EH (cell line): ENCODE measurements at regions not wholly inside any gene's neighbourhood (a gene's known extent, or its start where the extent isn't known, plus 50 kb on each side); places are given as distances from the start of the nearest gene placed in this dataset.
"Not testable (repeated sequence)": the region's sequence is repeated elsewhere in the genome, so short reads cannot be mapped to it uniquely, and the experiment has no call there.

ENCODE experiments used
- DNase-seq: peaks from one replicate; pipeline ENCODE4 v3.0.0-alpha.2; 2015; ENCODE audit warnings: low read depth

- DNase-seq, result no peak
Measured at GRCh38 chr3:158026236-158026635, 80.0 kb downstream of the SHOX2 start.

DNA sequence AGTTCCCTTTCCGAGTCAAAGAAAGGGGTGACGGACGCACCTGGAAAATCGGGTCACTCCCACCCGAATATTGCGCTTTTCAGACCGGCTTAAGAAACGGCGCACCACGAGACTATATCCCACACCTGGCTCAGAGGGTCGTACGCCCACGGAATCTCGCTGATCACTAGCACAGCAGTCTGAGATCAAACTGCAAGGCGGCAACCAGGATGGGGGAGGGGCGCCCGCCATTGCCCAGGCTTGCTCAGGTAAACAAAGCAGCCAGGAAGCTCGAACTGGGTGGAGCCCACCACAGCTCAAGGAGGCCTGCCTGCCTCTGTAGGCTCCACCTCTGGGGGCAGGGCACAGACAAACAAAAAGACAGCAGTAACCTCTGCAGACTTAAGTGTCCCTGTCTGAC is 86.3 kb downstream of the SHOX2 start:
- DNase-seq, result not testable (repeated sequence)

DNA sequence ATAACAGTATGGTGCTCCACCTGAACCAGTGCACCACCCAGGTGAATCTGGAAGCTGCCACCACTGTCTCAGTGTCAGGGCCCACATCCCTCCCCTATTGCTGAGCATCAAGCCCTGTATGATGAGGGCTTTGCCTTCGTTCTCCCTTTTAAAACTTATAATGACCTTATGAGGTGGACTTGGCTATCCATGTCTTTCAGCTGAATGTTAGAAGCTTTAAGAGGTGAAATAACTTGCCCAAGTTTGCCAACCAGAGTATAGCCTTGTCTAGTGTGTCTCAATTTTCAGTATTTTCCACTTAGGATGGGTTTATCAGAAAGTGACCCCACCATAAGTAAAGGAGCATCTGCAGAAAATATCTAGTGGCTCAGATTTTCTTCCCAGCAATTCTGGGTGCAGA is 87.8 kb downstream of the SHOX2 start:
- no peak for DNase-seq

DNA sequence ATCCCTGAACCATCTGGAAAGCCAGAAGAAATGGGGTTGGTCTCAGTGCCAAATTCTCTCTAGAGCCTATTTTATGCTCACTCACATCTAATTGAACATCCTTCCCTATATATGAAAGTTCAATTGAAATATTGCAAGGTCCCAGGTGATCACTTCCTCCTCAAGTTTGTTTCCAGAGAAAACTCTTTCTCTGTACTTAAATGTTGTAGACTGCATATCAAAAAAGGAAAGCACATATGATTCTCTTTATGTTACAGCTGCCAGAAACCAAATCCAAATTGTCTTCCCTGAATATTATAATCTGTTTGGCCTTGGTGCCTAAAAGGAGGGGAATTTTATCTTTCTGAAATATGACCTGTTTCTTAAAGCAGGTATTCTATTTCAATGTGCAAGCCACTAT is 93.3 kb downstream of the SHOX2 start:
- no peak for DNase-seq

DNA sequence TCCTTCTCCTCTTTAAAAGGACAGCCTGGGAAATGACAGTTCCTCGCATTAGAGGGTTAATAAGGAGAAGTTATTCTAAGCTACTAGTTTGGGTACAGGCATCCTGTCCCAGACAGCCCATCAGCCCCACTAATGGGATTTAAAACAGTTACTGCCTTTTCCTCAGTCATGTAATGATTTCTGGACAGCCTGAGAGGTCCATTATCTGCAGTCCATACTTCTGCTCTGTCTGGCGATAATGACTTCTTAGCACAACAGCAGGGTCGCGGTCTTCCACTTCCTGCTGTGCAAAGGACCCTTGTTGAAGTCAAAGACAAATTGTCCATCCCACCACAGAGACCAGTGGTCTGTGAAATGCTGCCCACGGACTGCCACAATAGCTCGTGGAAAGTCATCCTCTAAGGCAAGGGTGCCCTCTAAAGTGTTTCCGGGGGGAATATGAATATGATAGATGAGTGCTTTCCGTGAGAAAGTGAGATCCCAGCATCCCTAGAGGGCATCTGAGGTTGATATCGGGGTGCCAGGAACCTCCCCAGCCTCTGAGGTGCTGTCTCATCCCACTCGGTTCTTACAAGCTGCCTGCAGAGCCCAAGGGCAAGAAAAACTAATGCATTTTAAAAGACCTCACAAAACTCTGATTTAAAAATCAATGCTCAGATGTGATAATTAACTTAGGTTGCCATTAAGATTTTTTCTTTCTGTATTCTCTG is 100.7 kb downstream of the SHOX2 start:
- DNase-seq, result no peak

DNA sequence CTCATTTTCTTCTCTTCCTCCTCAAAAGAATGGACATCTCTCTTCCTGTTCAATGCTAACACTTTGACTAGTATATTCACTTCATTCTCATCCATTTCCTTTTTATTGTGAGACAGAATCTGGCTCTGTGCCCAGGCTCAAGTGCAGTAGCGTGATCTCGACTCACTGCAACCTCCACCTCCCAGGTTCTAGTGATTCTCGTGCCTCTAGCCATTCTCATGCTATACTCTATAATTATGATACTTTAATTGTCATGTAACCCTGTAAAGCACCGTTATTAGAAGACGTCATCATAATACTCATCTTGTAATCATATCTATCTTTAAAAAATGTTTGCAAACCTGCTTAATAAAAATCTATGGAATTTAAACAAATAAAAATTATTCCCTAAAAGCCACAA is 107.0 kb downstream of the SHOX2 start:
- no peak for DNase-seq

DNA sequence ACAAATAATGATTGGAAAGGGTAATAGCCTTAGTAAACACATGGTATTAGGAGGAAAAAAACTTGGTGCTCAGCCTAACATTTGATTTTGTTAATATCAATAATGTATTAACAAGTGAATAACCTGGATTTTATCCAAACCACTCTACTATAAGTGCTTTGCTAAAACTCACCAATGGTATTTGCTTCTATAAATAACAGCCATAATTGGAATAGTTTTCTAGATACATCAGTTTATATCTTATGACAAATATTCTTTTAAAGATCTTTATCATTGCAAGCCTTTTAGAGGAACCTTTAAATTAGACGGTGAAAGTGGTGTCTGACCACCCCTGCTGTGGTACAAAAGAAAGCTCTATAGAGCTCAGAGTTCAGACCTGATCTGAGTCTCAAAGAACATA is 123.9 kb downstream of the SHOX2 start:
- DNase-seq, result peak; percentile 38

- DNase-seq, result peak; percentile 15
Measured at GRCh38 chr3:157981819-157982218, 124.4 kb downstream of the SHOX2 start.

- no peak for DNase-seq
Measured at GRCh38 chr3:157979022-157979421, 127.2 kb downstream of the SHOX2 start.

DNA sequence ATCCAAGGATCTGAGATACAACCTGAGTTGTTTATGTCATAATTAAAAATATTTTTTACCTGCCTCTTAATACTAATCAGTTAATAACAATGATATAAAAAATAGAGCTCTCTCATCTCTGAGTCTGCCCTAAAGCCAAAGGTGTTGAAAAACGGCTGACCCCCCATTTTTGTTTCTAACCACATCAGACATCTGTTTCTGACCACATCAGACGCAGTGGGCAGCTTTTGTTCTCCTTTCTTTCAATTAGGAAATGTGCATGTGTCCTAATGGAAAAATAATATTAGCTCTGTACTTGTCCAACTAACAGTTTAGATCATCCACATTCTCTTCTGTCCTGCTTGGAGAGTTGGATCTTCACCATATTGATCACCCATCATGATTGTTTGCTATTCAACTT is 144.6 kb downstream of the SHOX2 start:
- DNase-seq, result no peak

- DNase-seq, result no peak
Measured at GRCh38 chr3:157958457-157958856, 147.8 kb downstream of the SHOX2 start.

- no peak for DNase-seq
Measured at GRCh38 chr3:157956850-157957249, 149.4 kb downstream of the SHOX2 start.

GRCh38 chr3:157956176-157956575 is 150.0 kb downstream of the SHOX2 start:
- no peak for DNase-seq

- no peak for DNase-seq
Measured at GRCh38 chr3:157953565-157953964, 152.7 kb downstream of the SHOX2 start.

DNA sequence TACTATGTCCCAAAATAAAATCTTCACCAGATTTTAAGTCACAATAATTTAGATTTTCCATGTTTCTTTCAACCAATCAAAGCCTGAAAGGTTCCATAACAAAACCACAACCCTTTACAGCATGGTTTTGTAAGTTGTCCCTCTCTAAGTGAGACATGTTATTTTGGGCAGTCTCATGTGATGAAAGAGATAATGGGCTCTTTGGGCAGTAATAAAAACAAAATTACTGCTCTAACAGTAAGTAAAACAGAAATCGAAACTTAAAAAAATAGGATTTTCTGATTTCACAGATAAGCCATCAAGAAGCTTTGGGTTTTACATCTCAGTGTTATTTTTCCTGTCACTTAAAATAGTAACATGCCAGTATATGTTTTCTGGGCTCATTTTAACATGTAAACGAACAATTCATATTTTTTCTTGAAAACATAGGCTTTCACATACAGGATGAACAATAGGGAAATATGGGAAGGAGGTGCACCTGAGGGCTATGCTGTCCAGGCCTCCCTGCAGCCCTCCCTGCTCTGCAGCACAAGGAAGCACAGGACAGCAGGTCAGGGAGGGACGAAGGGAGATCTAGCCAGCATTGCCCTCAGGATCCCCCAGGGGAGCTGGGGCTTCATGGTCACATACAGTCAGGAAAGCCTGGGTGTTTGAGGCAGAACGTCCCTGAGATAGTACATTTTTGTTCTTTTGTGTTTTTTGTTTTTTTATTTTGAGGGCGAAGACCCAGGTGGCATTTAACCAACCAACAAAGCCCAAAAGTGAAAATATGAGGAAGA is 157.4 kb downstream of the SHOX2 start:
- DNase-seq, result peak; percentile 58

- DNase-seq, result no peak
Measured at GRCh38 chr3:157939166-157939565, 167.1 kb downstream of the SHOX2 start.

DNA sequence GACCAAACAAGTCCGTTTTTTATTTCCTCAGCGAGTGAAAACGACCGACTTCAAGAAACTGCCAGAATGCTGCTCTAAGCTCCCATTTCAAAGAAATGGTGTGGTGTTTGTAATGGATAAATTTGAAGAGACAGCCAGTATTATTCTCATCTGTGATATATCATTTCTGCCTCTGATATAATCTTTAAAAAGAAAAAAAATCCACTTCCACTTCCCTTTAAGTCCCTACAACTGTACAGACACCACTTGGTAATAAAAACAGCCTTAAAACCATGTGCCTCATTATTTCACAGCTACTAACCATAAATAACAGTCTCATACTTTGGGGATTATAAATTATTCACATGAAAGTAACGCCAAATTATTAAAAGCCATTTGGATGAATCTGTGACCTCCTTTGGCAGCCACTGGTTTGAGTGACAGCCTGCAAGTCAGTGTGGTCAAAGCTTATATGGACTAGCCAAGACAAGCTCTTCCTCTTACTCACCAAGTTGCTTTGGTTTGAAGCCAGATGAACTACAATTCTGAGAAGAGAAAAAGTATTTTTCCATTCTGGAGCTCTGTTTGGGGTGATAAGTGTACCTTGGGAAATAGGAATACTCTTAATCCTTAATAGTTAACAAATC is 168.0 kb downstream of the SHOX2 start:
- DNase-seq, result peak; percentile 62

DNA sequence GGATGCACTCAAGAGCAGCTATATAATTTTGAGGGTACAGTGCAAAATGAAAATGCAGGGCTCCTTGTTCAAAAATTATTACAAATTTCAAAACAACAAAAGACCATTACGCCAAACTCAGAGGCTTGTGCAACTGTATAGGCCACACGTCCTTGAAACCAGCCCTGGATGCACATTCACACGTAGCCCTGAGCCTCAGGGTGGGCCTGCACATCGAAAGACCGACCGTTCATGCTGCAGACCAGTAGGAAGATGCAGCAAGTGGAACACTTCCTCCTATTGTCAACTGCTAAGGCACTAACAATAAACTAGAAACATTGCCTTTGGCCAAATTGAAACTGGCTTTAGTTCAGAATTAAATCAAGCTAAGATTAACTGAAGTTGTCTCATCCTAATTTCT is 174.7 kb downstream of the SHOX2 start:
- DNase-seq, result no peak

DNA sequence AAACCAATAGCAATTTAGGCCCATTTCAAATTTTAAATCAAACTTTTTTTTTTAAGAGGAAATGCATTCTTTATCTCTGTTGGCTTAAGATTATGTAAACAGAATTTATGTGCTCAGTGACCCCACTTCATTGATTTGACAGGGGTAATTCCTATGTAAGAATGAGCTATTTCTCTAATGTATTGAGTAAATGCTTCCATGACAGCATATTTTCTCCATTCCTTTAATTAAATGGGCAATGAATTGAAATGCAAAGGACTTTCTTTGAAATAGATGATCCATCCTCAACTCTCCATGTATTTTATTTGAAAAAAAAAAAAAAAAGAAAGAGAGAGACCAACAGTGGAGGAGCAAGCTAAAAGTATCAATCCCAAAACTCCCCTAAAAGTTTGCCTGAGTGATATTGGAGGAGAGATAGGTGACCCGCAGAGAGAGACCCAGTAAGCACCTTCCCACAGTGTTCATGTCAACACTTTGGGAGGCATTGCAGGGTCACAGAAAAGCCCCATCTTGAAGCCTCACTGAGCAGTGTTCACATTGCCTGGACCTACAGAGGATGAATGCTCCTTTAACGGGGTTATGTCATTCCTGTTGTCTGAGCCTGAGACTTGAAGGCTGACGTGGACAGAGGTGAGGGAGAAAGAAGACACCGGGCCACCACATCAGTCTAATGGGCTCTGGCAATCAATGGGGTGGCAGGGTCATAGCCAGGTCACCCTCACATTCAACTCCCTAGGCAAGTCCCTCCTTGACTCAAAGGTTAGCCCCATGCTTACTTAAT is 176.0 kb downstream of the SHOX2 start:
- DNase-seq, result no peak

DNA sequence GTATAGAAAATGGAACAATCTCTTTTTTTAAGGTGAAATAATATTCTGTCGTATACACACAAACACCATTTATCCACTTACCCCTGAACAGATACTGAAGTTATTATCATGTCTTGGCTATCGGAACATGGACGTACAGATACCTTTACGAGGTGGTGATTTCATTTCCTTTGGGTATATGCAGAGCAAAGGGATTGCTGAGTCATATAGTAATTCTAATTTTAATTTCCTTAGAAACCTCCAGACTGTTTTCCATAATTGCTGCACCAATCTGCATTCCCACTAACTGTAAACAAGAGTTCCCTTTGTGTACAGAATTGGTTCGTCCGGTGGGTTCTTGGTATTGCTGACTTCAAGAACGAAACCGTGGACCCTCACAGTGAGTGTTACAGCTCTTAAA is 179.4 kb downstream of the SHOX2 start:
- DNase-seq, result no peak

- DNase-seq, result no peak
Measured at GRCh38 chr3:157922614-157923013, 183.6 kb downstream of the SHOX2 start.

GRCh38 chr3:157921811-157922210 is 184.4 kb downstream of the SHOX2 start:
- no peak for DNase-seq
